Frontal cortex (tissue), 3 donors: ENCODE measurements at regions not wholly inside any gene's neighbourhood (a gene's known extent, or its start where the extent isn't known, plus 50 kb on each side); places are given as distances from the start of the nearest gene placed in this dataset.

Source experiments
- DNase-seq, 2 donors: peaks; one replicate each; pipeline ENCODE4 v3.0.0; 2012; ENCODE audit warnings: low spot score in 2 of 2
- FAIRE-seq: peaks from 2 replicates; lab custom pipeline; 2012; peaks lifted over from hg19 to GRCh38; lab: Jason Lieb, UNC
- donor health status: control.
- donor health status: control.
- donor health status: control.

GRCh38 chr5:3346111-3346820 is 249.4 kb upstream of the IRX1 start:
- DNase-seq (no peak), FAIRE-seq (no peak)

GRCh38 chr5:3345195-3345594 is 250.4 kb upstream of the IRX1 start:
- DNase-seq = no peak

GRCh38 chr5:3344671-3345070 is 251.0 kb upstream of the IRX1 start:
- FAIRE-seq (no peak), DNase-seq (no peak)

More at GRCh38 chr5:3345195-3345594, 250.4 kb upstream of the IRX1 start:
- FAIRE-seq = no peak

GRCh38 chr5:3343911-3344310 is 251.7 kb upstream of the IRX1 start:
- FAIRE-seq = no peak
- no peak for DNase-seq

- FAIRE-seq = no peak
- no peak for DNase-seq
Observed at GRCh38 chr5:3343211-3343610, 252.4 kb upstream of the IRX1 start.

- FAIRE-seq = no peak
- no peak for DNase-seq
Observed at GRCh38 chr5:3342271-3343100, 253.1 kb upstream of the IRX1 start.

- DNase-seq = no peak
- FAIRE-seq = no peak
Observed at GRCh38 chr5:3341446-3342240, 254.0 kb upstream of the IRX1 start.

GRCh38 chr5:3340471-3340870 is 255.2 kb upstream of the IRX1 start:
- no peak for DNase-seq
- no peak for FAIRE-seq

GRCh38 chr5:3339798-3340115 is 255.9 kb upstream of the IRX1 start:
- DNase-seq (no peak), FAIRE-seq (no peak)

GRCh38 chr5:3339092-3339797 is 256.4 kb upstream of the IRX1 start:
- FAIRE-seq (no peak), DNase-seq (no peak)

GRCh38 chr5:3337812-3338541 is 257.7 kb upstream of the IRX1 start:
- no peak for DNase-seq
- FAIRE-seq = no peak

- FAIRE-seq (no peak), DNase-seq (no peak)
Observed at GRCh38 chr5:3336666-3337065, 259.0 kb upstream of the IRX1 start.

GRCh38 chr5:3335301-3335700 is 260.3 kb upstream of the IRX1 start:
- no peak for FAIRE-seq
- no peak for DNase-seq

- DNase-seq (no peak), FAIRE-seq (no peak)
Observed at GRCh38 chr5:3333836-3334235, 261.8 kb upstream of the IRX1 start.

GRCh38 chr5:3333105-3333504 is 262.5 kb upstream of the IRX1 start:
- no peak for DNase-seq
- no peak for FAIRE-seq

- DNase-seq = no peak
- FAIRE-seq = no peak
Observed at GRCh38 chr5:3331819-3332218, 263.8 kb upstream of the IRX1 start.

- DNase-seq (no peak), FAIRE-seq (no peak)
Observed at GRCh38 chr5:3330442-3330841, 265.2 kb upstream of the IRX1 start.

GRCh38 chr5:3329427-3329826 is 266.2 kb upstream of the IRX1 start:
- FAIRE-seq (no peak), DNase-seq (no peak)

GRCh38 chr5:3326841-3327232 is 268.8 kb upstream of the IRX1 start:
- DNase-seq (no peak), FAIRE-seq (no peak)
